ENCODE measurements at regions not wholly inside any gene's neighbourhood (a gene's known extent, or its start where the extent isn't known, plus 50 kb on each side); places are given as distances from the start of the nearest gene placed in this dataset.
A peak's percentile ranks its signal among the peaks of the same experiment; 100 is the strongest.

DNA sequence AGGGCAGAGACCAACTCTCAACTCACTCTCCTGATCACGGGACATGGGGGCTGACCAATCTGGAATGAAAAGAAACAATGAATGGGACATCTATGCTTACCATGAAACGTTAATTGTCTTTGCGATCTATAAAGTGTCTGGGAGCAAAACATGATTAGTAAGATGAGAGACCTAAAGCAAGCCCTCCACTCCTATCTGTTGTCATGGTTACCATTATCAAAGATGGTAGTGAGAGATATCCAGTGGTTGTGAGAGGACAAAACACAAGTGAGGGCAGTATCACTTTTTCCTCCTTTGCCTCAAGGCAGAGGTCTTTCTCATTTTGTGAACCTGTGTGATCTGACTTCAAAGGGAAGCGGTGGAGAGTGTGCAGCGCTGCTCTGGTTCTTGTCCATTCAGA, 130.1 kb downstream of the LSM5 start:
- FAIRE-seq (no peak), DNase-seq (ENCODE audit: low read depth, low spot score) (no peak)
- Histone ChIP-seq H3K36me3 (ENCODE audit: control insufficient read depth in 2 of 2, extremely low read depth in 1 of 2, insufficient read depth in 2 of 2, low read length in 2 of 2) (no peaks in the 10 kb centered on the region), H3K4me1 (ENCODE audit: control insufficient read depth, extremely low read depth, insufficient read depth, low read length) (no peaks in the 10 kb centered on the region), H3K9ac (ENCODE audit: control insufficient read depth, extremely low read depth, insufficient read depth, low read length) (no peak overlapping the region), H2AFZ (ENCODE audit: control insufficient read depth, low read length) (no peak overlapping the region), H3K27me3 (ENCODE audit: control insufficient read depth, extremely low read depth, insufficient read depth, low read length) (peaks cover 20% of the 10 kb centered on the region), H4K20me1 (ENCODE audit: control insufficient read depth, extremely low read depth, insufficient read depth, low read length) (no peaks in the 10 kb centered on the region), H3K9me3 (ENCODE audit: control insufficient read depth, low read depth, low read length) (no peaks in the 10 kb centered on the region), H3K27ac (ENCODE audit: control insufficient read depth, insufficient read depth, low read length) (no peak overlapping the region), H3K9me1 (ENCODE audit: control insufficient read depth, extremely low read depth, insufficient read depth, low read length) (no peaks in the 10 kb centered on the region), H3K4me3 (ENCODE audit: control insufficient read depth in 2 of 3, extremely low read depth in 1 of 3, insufficient read depth in 2 of 3, low read depth in 1 of 3, low read length in 3 of 3) (no peak overlapping the region), H3K79me2 (ENCODE audit: control insufficient read depth, insufficient read depth, low read length) (no peaks in the 10 kb centered on the region), H3K4me2 (ENCODE audit: control insufficient read depth, extremely low read depth, insufficient read depth, low read depth, low read length) (no peak overlapping the region)
- dilution Hi-C loops (cut with MboI; ENCODE audit: extremely low pct_ligation_motif_present, low sequenced_read_pairs) = no loop called here
- TF ChIP-seq EZH2 (IDR thresholded peaks at IDR 0.05; ENCODE audit: low read length) = no peak
- TF ChIP-seq, protein P1, sequence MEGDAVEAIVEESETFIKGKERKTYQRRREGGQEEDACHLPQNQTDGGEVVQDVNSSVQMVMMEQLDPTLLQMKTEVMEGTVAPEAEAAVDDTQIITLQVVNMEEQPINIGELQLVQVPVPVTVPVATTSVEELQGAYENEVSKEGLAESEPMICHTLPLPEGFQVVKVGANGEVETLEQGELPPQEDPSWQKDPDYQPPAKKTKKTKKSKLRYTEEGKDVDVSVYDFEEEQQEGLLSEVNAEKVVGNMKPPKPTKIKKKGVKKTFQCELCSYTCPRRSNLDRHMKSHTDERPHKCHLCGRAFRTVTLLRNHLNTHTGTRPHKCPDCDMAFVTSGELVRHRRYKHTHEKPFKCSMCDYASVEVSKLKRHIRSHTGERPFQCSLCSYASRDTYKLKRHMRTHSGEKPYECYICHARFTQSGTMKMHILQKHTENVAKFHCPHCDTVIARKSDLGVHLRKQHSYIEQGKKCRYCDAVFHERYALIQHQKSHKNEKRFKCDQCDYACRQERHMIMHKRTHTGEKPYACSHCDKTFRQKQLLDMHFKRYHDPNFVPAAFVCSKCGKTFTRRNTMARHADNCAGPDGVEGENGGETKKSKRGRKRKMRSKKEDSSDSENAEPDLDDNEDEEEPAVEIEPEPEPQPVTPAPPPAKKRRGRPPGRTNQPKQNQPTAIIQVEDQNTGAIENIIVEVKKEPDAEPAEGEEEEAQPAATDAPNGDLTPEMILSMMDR (optimal IDR thresholded peaks at IDR 0.05 in 1 of 3, IDR thresholded peaks at IDR 0.05 in 1 of 3, conservative IDR thresholded peaks at IDR 0.05 in 1 of 3; ENCODE audit: extremely low read depth in 1 of 3, insufficient read depth in 2 of 3, low read length in 3 of 3) = no peak

DNA sequence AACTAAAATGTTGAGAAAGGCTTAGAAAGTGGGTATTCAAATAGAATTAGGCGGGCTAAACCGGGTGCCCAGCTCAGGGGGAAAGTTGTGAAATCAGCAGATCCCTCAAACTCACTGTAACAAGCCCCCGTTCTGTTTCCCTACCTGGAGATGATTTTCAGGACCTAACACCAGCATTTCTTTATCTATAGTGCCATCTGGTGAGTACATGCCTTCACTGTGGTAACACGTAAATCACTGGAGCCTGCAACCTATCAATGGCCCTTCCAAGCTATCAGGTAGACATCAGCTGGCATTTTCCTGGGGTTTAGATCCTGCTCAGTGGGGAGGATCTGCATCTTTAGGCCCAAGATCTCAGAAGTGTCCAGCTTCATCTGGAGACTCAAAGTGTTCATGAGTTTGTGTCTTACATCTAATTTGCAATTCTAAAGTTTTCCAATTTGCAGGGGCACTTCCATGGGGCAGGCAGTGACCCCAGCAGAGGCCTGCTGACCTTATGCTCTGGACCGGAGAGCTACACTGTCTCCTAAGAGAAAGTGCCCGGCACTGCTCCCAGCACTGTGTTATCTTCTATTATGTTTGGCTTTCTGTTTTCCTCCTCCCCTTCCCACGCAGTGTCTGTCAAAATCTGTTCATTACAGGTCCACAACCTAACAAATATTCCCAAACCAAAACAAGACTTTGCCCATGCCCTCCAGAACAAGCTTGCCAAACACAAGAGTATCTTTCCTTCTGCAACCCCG, 132.5 kb downstream of the LSM5 start:
- dilution Hi-C loops (cut with MboI; ENCODE audit: extremely low pct_ligation_motif_present, low sequenced_read_pairs) = no loop called here
- peak; percentile 74 for FAIRE-seq
- no peaks in the 10 kb centered on the region for H4K20me1 ChIP-seq (ENCODE audit: control insufficient read depth, extremely low read depth, insufficient read depth, low read length)
- H3K36me3 ChIP-seq (ENCODE audit: control insufficient read depth in 2 of 2, extremely low read depth in 1 of 2, insufficient read depth in 2 of 2, low read length in 2 of 2) = no peaks in the 10 kb centered on the region
- DNase-seq (ENCODE audit: low read depth, low spot score) = no peak
- H3K4me1 ChIP-seq (ENCODE audit: control insufficient read depth, extremely low read depth, insufficient read depth, low read length) = no peaks in the 10 kb centered on the region
- H3K9ac ChIP-seq (ENCODE audit: control insufficient read depth, extremely low read depth, insufficient read depth, low read length) = no peak overlapping the region
- no peak overlapping the region for H3K4me2 ChIP-seq (ENCODE audit: control insufficient read depth, extremely low read depth, insufficient read depth, low read depth, low read length)
- no peak overlapping the region for H2AFZ ChIP-seq (ENCODE audit: control insufficient read depth, low read length)
- no peaks in the 10 kb centered on the region for H3K9me3 ChIP-seq (ENCODE audit: control insufficient read depth, low read depth, low read length)
- no peaks in the 10 kb centered on the region for H3K79me2 ChIP-seq (ENCODE audit: control insufficient read depth, insufficient read depth, low read length)
- no peak overlapping the region for H3K27ac ChIP-seq (ENCODE audit: control insufficient read depth, insufficient read depth, low read length)
- peaks cover 18% of the 10 kb centered on the region for H3K27me3 ChIP-seq (ENCODE audit: control insufficient read depth, extremely low read depth, insufficient read depth, low read length)
- H3K9me1 ChIP-seq (ENCODE audit: control insufficient read depth, extremely low read depth, insufficient read depth, low read length) = no peaks in the 10 kb centered on the region
- TF ChIP-seq EZH2 (IDR thresholded peaks at IDR 0.05; ENCODE audit: low read length) = no peak
- TF ChIP-seq, protein P1 (optimal IDR thresholded peaks at IDR 0.05 in 1 of 3, IDR thresholded peaks at IDR 0.05 in 1 of 3, conservative IDR thresholded peaks at IDR 0.05 in 1 of 3; ENCODE audit: extremely low read depth in 1 of 3, insufficient read depth in 2 of 3, low read length in 3 of 3) = peak; percentile 32 to 71 (median 55)
- no peak overlapping the region for H3K4me3 ChIP-seq (ENCODE audit: control insufficient read depth in 2 of 3, extremely low read depth in 1 of 3, insufficient read depth in 2 of 3, low read depth in 1 of 3, low read length in 3 of 3)
